Endothelial cell of umbilical vein (primary cell): ENCODE measurements at regions not wholly inside any gene's neighbourhood (a gene's known extent, or its start where the extent isn't known, plus 50 kb on each side); places are given as distances from the start of the nearest gene placed in this dataset.

ENCODE experiments used
- BruUV-seq: library from RNA; stranded (reverse); fragments of 400-500 nt; replicated peaks from 2 replicates; lab custom pipeline; 2021; lab: Mats Ljungman, UMichigan
- CTCF ChIA-PET: fragments of 300-600, 350-600 bp; sonication (Branson Sonifier 250); formaldehyde crosslinking; loops from one replicate; lab custom pipeline; 2021; ENCODE audit warnings: antibody characterized with exemption, inconsistent platforms; lab: Charles Lee
- POLR2A ChIA-PET: fragments of 300-600, 350-600 bp; sonication (Branson Sonifier 250); formaldehyde crosslinking; loops from one replicate; lab custom pipeline; 2021; ENCODE audit warnings: antibody characterized with exemption, inconsistent platforms; lab: Charles Lee
- DNase-seq: peaks from one replicate; pipeline ENCODE4 v3.0.0-alpha.2; 2011; ENCODE audit warnings: low read depth, low spot score
- FAIRE-seq: peaks from 2 replicates; lab custom pipeline; 2011; peaks lifted over from hg19 to GRCh38; lab: Jason Lieb, UNC
- H2AFZ ChIP-seq: 2 replicates; pipeline ENCODE4 v1.6.0; 2012; ENCODE audit warnings: low read depth, low read length, control low read depth, inconsistent platforms
- H3K27ac ChIP-seq: 2 replicates; pipeline ENCODE4 v1.5.1; 2011; ENCODE audit warnings: low read depth, mild to moderate bottlenecking, control low read depth, low read length, moderate library complexity; ENCODE audit not compliant: insufficient read depth
- H3K27me3 ChIP-seq, 2 experiments: 2 replicates each; pipeline versions ENCODE4 v1.6.0 to v1.6.1; 2011; ENCODE audit warnings: low read length in 2 of 2, mixed read lengths in 1 of 2; ENCODE audit not compliant: control insufficient read depth in 2 of 2, insufficient read depth in 2 of 2
- H3K36me3 ChIP-seq, 2 experiments: 2 replicates in 1 of 2; 3 replicates in 1 of 2; pipeline ENCODE4 v1.5.1; 2011; ENCODE audit warnings: low read length in 2 of 2, mild to moderate bottlenecking in 1 of 2, moderate library complexity in 1 of 2; ENCODE audit not compliant: control insufficient read depth in 2 of 2, insufficient read depth in 2 of 2; ENCODE audit errors: extremely low read depth in 1 of 2
- H3K4me1 ChIP-seq: 3 replicates; pipeline ENCODE4 v1.5.1; 2011; ENCODE audit warnings: mild to moderate bottlenecking, low read length; ENCODE audit not compliant: control insufficient read depth, insufficient read depth; ENCODE audit errors: extremely low read depth
- H3K4me2 ChIP-seq: 2 replicates; pipeline ENCODE4 v1.6.1; 2011; ENCODE audit warnings: low read length, control low read depth, mixed read lengths; ENCODE audit not compliant: insufficient read depth
- H3K4me3 ChIP-seq, 3 experiments: fragments of 200-600 bp in 1 of 3; sonication (generic), shearing (Covaris generic) in 1 of 3; replicated peaks in 1 of 3; 2 replicates each; pipeline ENCODE4 v1.5.1; 2011 to 2016; ENCODE audit warnings: control low read depth in 3 of 3, low read length in 3 of 3, mild to moderate bottlenecking in 2 of 3, inconsistent platforms in 1 of 3, low read depth in 1 of 3, moderate library complexity in 1 of 3; ENCODE audit not compliant: insufficient read depth in 1 of 3
- H3K79me2 ChIP-seq: 2 replicates; pipeline ENCODE4 v1.6.0; 2012; ENCODE audit warnings: low read length, inconsistent platforms; ENCODE audit not compliant: control insufficient read depth, insufficient read depth
- H3K9ac ChIP-seq: replicated peaks from 2 replicates; pipeline ENCODE3; 2011; ENCODE audit warnings: low read length, control low read depth; ENCODE audit not compliant: insufficient read depth; ENCODE audit errors: extremely low read depth
- H3K9me1 ChIP-seq: replicated peaks from 3 replicates; pipeline ENCODE4 v1.6.0; 2011; ENCODE audit warnings: mild to moderate bottlenecking, low read length; ENCODE audit not compliant: control insufficient read depth, insufficient read depth; ENCODE audit errors: extremely low read depth
- H3K9me3 ChIP-seq: replicated peaks from 2 replicates; pipeline ENCODE4 v1.5.1; 2012; ENCODE audit warnings: low read length, inconsistent platforms; ENCODE audit not compliant: control insufficient read depth, insufficient read depth
- H4K20me1 ChIP-seq: replicated peaks from 2 replicates; pipeline ENCODE3; 2011; ENCODE audit warnings: mild to moderate bottlenecking, low read length; ENCODE audit not compliant: control insufficient read depth, insufficient read depth; ENCODE audit errors: extremely low read depth
- EZH2 ChIP-seq: IDR thresholded peaks from 2 replicates; pipeline ENCODE4 v1.6.1; 2012; ENCODE audit warnings: borderline replicate concordance, low read depth, mild to moderate bottlenecking, moderate library complexity, low read length, inconsistent platforms; ENCODE audit not compliant: severe bottlenecking
- FOS ChIP-seq: IDR thresholded peaks from 2 replicates; pipeline ENCODE4 v1.6.1; 2011; ENCODE audit warnings: mild to moderate bottlenecking, low read length, moderate library complexity, borderline replicate concordance; ENCODE audit not compliant: insufficient read depth
- GATA2 ChIP-seq: IDR thresholded peaks from 2 replicates; pipeline ENCODE4 v1.7.0; 2011; ENCODE audit warnings: low read depth, mild to moderate bottlenecking, moderate library complexity, mixed read lengths, low read length; ENCODE audit not compliant: insufficient read length, insufficient read depth
- JUN ChIP-seq: IDR thresholded peaks from 2 replicates; pipeline ENCODE4 v1.6.1; 2011; ENCODE audit warnings: borderline replicate concordance, low read depth; ENCODE audit not compliant: insufficient read length, insufficient read depth
- MYC ChIP-seq: IDR thresholded peaks from one replicate; pipeline ENCODE4 v1.6.1; 2011; ENCODE audit warnings: mild to moderate bottlenecking, low read depth, low read length
- POLR2A ChIP-seq: IDR thresholded peaks from 2 replicates; pipeline ENCODE4 v1.6.1; 2012; ENCODE audit warnings: low read depth, mild to moderate bottlenecking, control low read depth, low read length
- POLR2AphosphoS5 ChIP-seq: IDR thresholded peaks from 2 replicates; pipeline ENCODE4 v1.6.1; 2012; ENCODE audit warnings: low read depth, mild to moderate bottlenecking, control low read depth, low read length, moderate library complexity; ENCODE audit not compliant: insufficient read depth
- dilution Hi-C: fragments of 300-500 bp; cut with MboI; formaldehyde crosslinking; loops from one replicate; pipeline ENCODE4 v1.15.0; 2019; ENCODE audit warnings: low sequenced_read_pairs; ENCODE audit not compliant: extremely low pct_ligation_motif_present
- intact Hi-C: fragments of 100-400 bp; cut with micrococcal nuclease; formaldehyde crosslinking; loops from one replicate; pipeline ENCODE4 v1.10.0; 2022
- TF ChIP-seq, protein P1 (sequence below): IDR thresholded peaks from 2 replicates; pipeline ENCODE4 v1.6.1; 2011; ENCODE audit not compliant: insufficient read depth, insufficient read length
- TF ChIP-seq, protein P2 (sequence below), 2 donors: IDR thresholded peaks; 1 replicate in 1 of 2; 2 replicates in 1 of 2; pipeline ENCODE4 v1.5.1; 2011; ENCODE audit warnings: low read length in 2 of 2, mild to moderate bottlenecking in 2 of 2, moderate library complexity in 2 of 2, control low read depth in 1 of 2, inconsistent platforms in 1 of 2, low read depth in 1 of 2; ENCODE audit not compliant: insufficient read depth in 1 of 2; ENCODE audit errors: extremely low read depth in 1 of 2

GRCh38 chr2:3132966-3133365 is 244.7 kb downstream of the EIPR1 start:
- H3K27ac ChIP-seq: no peak overlapping the region
- no TSS peak for BruUV-seq
- H3K79me2 ChIP-seq: no peaks in the 10 kb centered on the region
- FAIRE-seq (no peak), DNase-seq (no peak)
- dilution Hi-C loops (no loop called here), intact Hi-C loops (no loop called here)
- H3K4me2 ChIP-seq: no peak overlapping the region
- no peaks in the 10 kb centered on the region for H3K36me3 ChIP-seq
- no peak overlapping the region for H3K9ac ChIP-seq
- H3K4me3 ChIP-seq: no peak overlapping the region
- POLR2A ChIA-PET: no interaction called here
- CTCF ChIA-PET: no interaction called here
- H3K9me3 ChIP-seq: no peaks in the 10 kb centered on the region
- H3K9me1 ChIP-seq: no peaks in the 10 kb centered on the region
- no peaks in the 10 kb centered on the region for H4K20me1 ChIP-seq
- no peaks in the 10 kb centered on the region for H3K4me1 ChIP-seq
- no peak for TF ChIP-seq POLR2A
- no peak for TF ChIP-seq EZH2
- TF ChIP-seq GATA2: no peak
- TF ChIP-seq POLR2AphosphoS5: no peak
- no peak for TF ChIP-seq FOS
- no peak for TF ChIP-seq JUN
- TF ChIP-seq, protein P1, sequence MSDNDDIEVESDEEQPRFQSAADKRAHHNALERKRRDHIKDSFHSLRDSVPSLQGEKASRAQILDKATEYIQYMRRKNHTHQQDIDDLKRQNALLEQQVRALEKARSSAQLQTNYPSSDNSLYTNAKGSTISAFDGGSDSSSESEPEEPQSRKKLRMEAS: no peak
- TF ChIP-seq, protein P2, sequence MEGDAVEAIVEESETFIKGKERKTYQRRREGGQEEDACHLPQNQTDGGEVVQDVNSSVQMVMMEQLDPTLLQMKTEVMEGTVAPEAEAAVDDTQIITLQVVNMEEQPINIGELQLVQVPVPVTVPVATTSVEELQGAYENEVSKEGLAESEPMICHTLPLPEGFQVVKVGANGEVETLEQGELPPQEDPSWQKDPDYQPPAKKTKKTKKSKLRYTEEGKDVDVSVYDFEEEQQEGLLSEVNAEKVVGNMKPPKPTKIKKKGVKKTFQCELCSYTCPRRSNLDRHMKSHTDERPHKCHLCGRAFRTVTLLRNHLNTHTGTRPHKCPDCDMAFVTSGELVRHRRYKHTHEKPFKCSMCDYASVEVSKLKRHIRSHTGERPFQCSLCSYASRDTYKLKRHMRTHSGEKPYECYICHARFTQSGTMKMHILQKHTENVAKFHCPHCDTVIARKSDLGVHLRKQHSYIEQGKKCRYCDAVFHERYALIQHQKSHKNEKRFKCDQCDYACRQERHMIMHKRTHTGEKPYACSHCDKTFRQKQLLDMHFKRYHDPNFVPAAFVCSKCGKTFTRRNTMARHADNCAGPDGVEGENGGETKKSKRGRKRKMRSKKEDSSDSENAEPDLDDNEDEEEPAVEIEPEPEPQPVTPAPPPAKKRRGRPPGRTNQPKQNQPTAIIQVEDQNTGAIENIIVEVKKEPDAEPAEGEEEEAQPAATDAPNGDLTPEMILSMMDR (IDR thresholded peaks at IDR 0.05; ENCODE audit: extremely low read depth in 1 of 2, insufficient read depth in 1 of 2, low read depth in 1 of 2, low read length in 2 of 2): no peak
- no peak for TF ChIP-seq MYC
- H2AFZ ChIP-seq: no peak overlapping the region
- H3K27me3 ChIP-seq: no peaks in the 10 kb centered on the region
